Right lobe of liver (tissue), 4 donors: ENCODE measurements at regions not wholly inside any gene's neighbourhood (a gene's known extent, or its start where the extent isn't known, plus 50 kb on each side); places are given as distances from the start of the nearest gene placed in this dataset.
"Not testable (repeated sequence)": the region's sequence is repeated elsewhere in the genome, so short reads cannot be mapped to it uniquely, and the experiment has no call there.

Experiments used
- CTCF ChIP-seq, 4 donors: fragments of 200-600 bp in 3 of 4; fragments of 450-650 bp in 1 of 4; IDR thresholded peaks; one replicate each; pipeline versions ENCODE4 v1.5.1 to v1.8.0; 2016 to 2022; ENCODE audit warnings: antibody characterized with exemption in 4 of 4, mild to moderate bottlenecking in 2 of 4
- POLR2A ChIP-seq: fragments of 450-650 bp; IDR thresholded peaks from one replicate; pipeline ENCODE4 v1.6.1; 2017; ENCODE audit warnings: antibody characterized with exemption, mild to moderate bottlenecking
- donor health status: DM: no; HTN: no; CAD: no.
- donor health status: DM: no; HTN: no; CAD: no.
- donor health status: DM: no; HTN: yes; CAD: no.

- TF ChIP-seq CTCF (IDR thresholded peaks at IDR 0.05); POLR2A: not testable (repeated sequence)
Observed at GRCh38 chr3:56924700-56925099, 123.0 kb upstream of the ARHGEF3 start.
